ENCODE measurements at regions not wholly inside any gene's neighbourhood (a gene's known extent, or its start where the extent isn't known, plus 50 kb on each side); places are given as distances from the start of the nearest gene placed in this dataset.

- TF ChIP-seq CTCF (IDR thresholded peaks at IDR 0.05; ENCODE audit: insufficient read depth, low read length) = no peak
- no peak for TF ChIP-seq POLR2AphosphoS5 (IDR thresholded peaks at IDR 0.05; ENCODE audit: low read depth)
- peak; percentile 82 for TF ChIP-seq SPI1 (IDR thresholded peaks at IDR 0.05; ENCODE audit: borderline replicate concordance, low read depth)
Measured at GRCh38 chr12:107277855-107278254, 184.5 kb upstream of the CRY1 start.

GRCh38 chr12:107282628-107283027 is 189.3 kb upstream of the CRY1 start:
- DNase-seq (ENCODE audit: low read depth in 1 of 2, low spot score in 1 of 2) = no peak

More at GRCh38 chr12:107277855-107278254, 184.5 kb upstream of the CRY1 start:
- no peaks in the 10 kb centered on the region for H3K27me3 ChIP-seq (ENCODE audit: insufficient read depth, poor library complexity, severe bottlenecking)
- no peak overlapping the region for H3K27ac ChIP-seq (replicated peaks)
- no peak overlapping the region for H3K4me3 ChIP-seq (replicated peaks; ENCODE audit: insufficient read depth, low read length)
- DNase-seq (ENCODE audit: low read depth in 1 of 2, low spot score in 1 of 2) = peak in 1 of 2 experiments; percentile 7

GRCh38 chr12:107283652-107284051 is 190.3 kb upstream of the CRY1 start:
- H3K4me3 ChIP-seq (replicated peaks; ENCODE audit: insufficient read depth, low read length) = no peak overlapping the region
- H3K27ac ChIP-seq (replicated peaks) = no peak overlapping the region
- no peak for DNase-seq (ENCODE audit: low read depth in 1 of 2, low spot score in 1 of 2)
- peaks cover 3% of the 10 kb centered on the region for H3K27me3 ChIP-seq (ENCODE audit: insufficient read depth, poor library complexity, severe bottlenecking)
- TF ChIP-seq GABPA (IDR thresholded peaks at IDR 0.05; ENCODE audit: low read depth) (no peak), POLR2AphosphoS5 (IDR thresholded peaks at IDR 0.05; ENCODE audit: low read depth) (no peak), SPI1 (IDR thresholded peaks at IDR 0.05; ENCODE audit: borderline replicate concordance, low read depth) (no peak), REST (IDR thresholded peaks at IDR 0.05; ENCODE audit: insufficient replicate concordance, low read depth) (no peak), CTCF (IDR thresholded peaks at IDR 0.05; ENCODE audit: insufficient read depth, low read length) (no peak)

More at GRCh38 chr12:107282628-107283027, 189.3 kb upstream of the CRY1 start:
- Histone ChIP-seq H3K27ac (replicated peaks) (no peak overlapping the region), H3K27me3 (ENCODE audit: insufficient read depth, poor library complexity, severe bottlenecking) (no peaks in the 10 kb centered on the region), H3K4me3 (replicated peaks; ENCODE audit: insufficient read depth, low read length) (no peak overlapping the region)
- TF ChIP-seq CTCF (IDR thresholded peaks at IDR 0.05; ENCODE audit: insufficient read depth, low read length) = no peak
- TF ChIP-seq REST (IDR thresholded peaks at IDR 0.05; ENCODE audit: insufficient replicate concordance, low read depth) = no peak
- TF ChIP-seq SPI1 (IDR thresholded peaks at IDR 0.05; ENCODE audit: borderline replicate concordance, low read depth) = no peak
- no peak for TF ChIP-seq POLR2AphosphoS5 (IDR thresholded peaks at IDR 0.05; ENCODE audit: low read depth)
- TF ChIP-seq GABPA (IDR thresholded peaks at IDR 0.05; ENCODE audit: low read depth) = no peak

- DNase-seq (ENCODE audit: low read depth in 1 of 2, low spot score in 1 of 2) = no peak
- H3K27ac ChIP-seq (replicated peaks) = no peak overlapping the region
Measured at GRCh38 chr12:107284692-107285091, 191.3 kb upstream of the CRY1 start.

More at GRCh38 chr12:107284692-107285091, 191.3 kb upstream of the CRY1 start:
- TF ChIP-seq GABPA (IDR thresholded peaks at IDR 0.05; ENCODE audit: low read depth) (no peak), POLR2AphosphoS5 (IDR thresholded peaks at IDR 0.05; ENCODE audit: low read depth) (no peak), REST (IDR thresholded peaks at IDR 0.05; ENCODE audit: insufficient replicate concordance, low read depth) (no peak), CTCF (IDR thresholded peaks at IDR 0.05; ENCODE audit: insufficient read depth, low read length) (no peak), SPI1 (IDR thresholded peaks at IDR 0.05; ENCODE audit: borderline replicate concordance, low read depth) (no peak)
- H3K4me3 ChIP-seq (replicated peaks; ENCODE audit: insufficient read depth, low read length) = no peak overlapping the region
- H3K27me3 ChIP-seq (ENCODE audit: insufficient read depth, poor library complexity, severe bottlenecking) = peaks cover 3% of the 10 kb centered on the region

Measured in HL-60 (cell line).